AG09309 (cell line): ENCODE measurements at regions not wholly inside any gene's neighbourhood (a gene's known extent, or its start where the extent isn't known, plus 50 kb on each side); places are given as distances from the start of the nearest gene placed in this dataset.

Source experiments
- DNase-seq: peaks from one replicate; pipeline ENCODE4 v3.0.0-alpha.2; 2010; ENCODE audit warnings: low read depth
- H3K4me3 ChIP-seq: 2 replicates; pipeline ENCODE4 v1.5.1; 2011; ENCODE audit warnings: mild to moderate bottlenecking, low read depth, low read length, moderate library complexity; ENCODE audit not compliant: control insufficient read depth
- CTCF ChIP-seq: IDR thresholded peaks from 2 replicates; pipeline ENCODE4 v1.5.1; 2011; ENCODE audit warnings: mild to moderate bottlenecking, low read depth, low read length, inconsistent platforms; ENCODE audit not compliant: insufficient read depth, control insufficient read depth; ENCODE audit errors: missing control alignments

- no peak for TF ChIP-seq CTCF
- H3K4me3 ChIP-seq = no peak overlapping the region
- no peak for DNase-seq
These were observed 317.5 kb upstream of the TRIB2 start for GRCh38 chr2:12399240-12399639.

- H3K4me3 ChIP-seq = no peak overlapping the region
- TF ChIP-seq CTCF = no peak
- no peak for DNase-seq
These were observed 316.2 kb upstream of the TRIB2 start for GRCh38 chr2:12400543-12400942.

GRCh38 chr2:12402440-12403139 lies 314.1 kb upstream of the TRIB2 start:
- no peak for TF ChIP-seq CTCF
- H3K4me3 ChIP-seq = no peak overlapping the region
- DNase-seq = no peak

- H3K4me3 ChIP-seq = no peak overlapping the region
- no peak for DNase-seq
- no peak for TF ChIP-seq CTCF
These were observed 312.2 kb upstream of the TRIB2 start for GRCh38 chr2:12404497-12404896.

- TF ChIP-seq CTCF = no peak
- no peak for DNase-seq
- no peak overlapping the region for H3K4me3 ChIP-seq
These were observed 309.6 kb upstream of the TRIB2 start for GRCh38 chr2:12407160-12407559.

- H3K4me3 ChIP-seq = no peak overlapping the region
- TF ChIP-seq CTCF = no peak
- no peak for DNase-seq
These were observed 303.8 kb upstream of the TRIB2 start for GRCh38 chr2:12412898-12413305.
